ENCODE measurements at regions not wholly inside any gene's neighbourhood (a gene's known extent, or its start where the extent isn't known, plus 50 kb on each side); places are given as distances from the start of the nearest gene placed in this dataset.

- H3K9me3 Mint-ChIP-seq (ENCODE audit: unreplicated experiment), result no peaks in the 10 kb centered on the region
- H3K27ac Mint-ChIP-seq (ENCODE audit: unreplicated experiment), result peak overlapping the region; percentile 81
- peaks cover 15% of the 10 kb centered on the region for H3K27me3 Mint-ChIP-seq (ENCODE audit: unreplicated experiment)
- H3K4me1 Mint-ChIP-seq (ENCODE audit: unreplicated experiment), result peaks cover 23% of the 10 kb centered on the region
- no peak overlapping the region for H3K4me3 Mint-ChIP-seq (ENCODE audit: unreplicated experiment)
- TF ChIP-seq CTCF (IDR thresholded peaks at IDR 0.05), result no peak
- DNase-seq (ENCODE audit: extremely low spot score, unreplicated experiment), result no peak
- no peaks in the 10 kb centered on the region for H3K36me3 Mint-ChIP-seq (ENCODE audit: unreplicated experiment)
Observed at GRCh38 chr1:172746091-172746949, 87.4 kb downstream of the FASLG start.

DNA sequence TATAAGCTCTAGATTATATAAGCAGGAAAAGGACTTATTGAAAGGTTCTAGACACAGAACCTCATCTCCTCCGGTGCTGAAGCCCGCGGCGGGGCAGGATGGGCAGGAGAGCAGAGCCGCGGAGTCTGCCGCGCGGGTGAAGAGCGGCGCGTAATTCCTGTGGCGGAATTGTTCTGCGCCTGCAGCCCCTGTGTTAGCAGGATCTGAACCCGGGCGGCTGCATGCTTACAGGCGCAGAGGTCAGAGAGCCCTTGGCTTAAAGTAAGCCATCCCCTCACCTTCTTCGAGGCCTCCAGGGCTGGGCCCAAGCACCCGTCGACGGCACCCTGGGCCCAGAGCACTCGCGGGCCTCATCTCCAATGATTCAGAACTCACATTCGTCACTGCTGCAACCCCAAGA, 89.3 kb downstream of the FASLG start:
- no peak for TF ChIP-seq CTCF (IDR thresholded peaks at IDR 0.05)
- Mint-ChIP-seq H3K27ac (ENCODE audit: unreplicated experiment) (no peak overlapping the region), H3K4me1 (ENCODE audit: unreplicated experiment) (peaks cover 23% of the 10 kb centered on the region), H3K27me3 (ENCODE audit: unreplicated experiment) (peaks cover 5% of the 10 kb centered on the region), H3K4me3 (ENCODE audit: unreplicated experiment) (no peak overlapping the region), H3K9me3 (ENCODE audit: unreplicated experiment) (no peaks in the 10 kb centered on the region), H3K36me3 (ENCODE audit: unreplicated experiment) (no peaks in the 10 kb centered on the region)
- no peak for DNase-seq (ENCODE audit: extremely low spot score, unreplicated experiment)

GRCh38 chr1:172751683-172752082, 92.8 kb downstream of the FASLG start:
- TF ChIP-seq CTCF (IDR thresholded peaks at IDR 0.05), result no peak
- peaks cover 6% of the 10 kb centered on the region for H3K4me1 Mint-ChIP-seq (ENCODE audit: unreplicated experiment)

DNA sequence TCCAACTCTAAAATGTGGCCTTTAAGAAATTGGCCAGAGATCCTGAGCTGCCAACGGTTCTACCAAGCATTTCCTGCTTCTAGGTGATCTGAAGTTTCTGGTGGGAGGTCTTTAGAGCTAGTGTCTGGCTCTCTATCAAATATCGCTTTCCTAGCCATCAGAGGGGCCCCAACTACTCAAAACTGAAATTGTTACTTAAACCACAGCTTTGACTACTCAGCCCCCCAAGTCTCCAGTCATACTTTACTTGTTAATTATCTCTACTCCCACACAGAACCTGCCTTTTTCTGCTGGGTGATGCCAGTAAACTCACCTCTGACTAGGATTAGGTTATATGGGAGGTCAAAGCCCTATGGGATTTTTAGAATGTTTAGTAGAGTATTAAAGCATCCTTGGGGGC, 95.1 kb downstream of the FASLG start:
- Mint-ChIP-seq H3K27ac (ENCODE audit: unreplicated experiment) (no peak overlapping the region), H3K27me3 (ENCODE audit: unreplicated experiment) (peaks cover 18% of the 10 kb centered on the region), H3K9me3 (ENCODE audit: unreplicated experiment) (peaks cover 4% of the 10 kb centered on the region), H3K36me3 (ENCODE audit: unreplicated experiment) (no peaks in the 10 kb centered on the region), H3K4me1 (ENCODE audit: unreplicated experiment) (no peaks in the 10 kb centered on the region), H3K4me3 (ENCODE audit: unreplicated experiment) (no peak overlapping the region)
- no peak for DNase-seq (ENCODE audit: extremely low spot score, unreplicated experiment)
- TF ChIP-seq CTCF (IDR thresholded peaks at IDR 0.05), result no peak

More at GRCh38 chr1:172751683-172752082, 92.8 kb downstream of the FASLG start:
- no peaks in the 10 kb centered on the region for H3K36me3 Mint-ChIP-seq (ENCODE audit: unreplicated experiment)
- no peak overlapping the region for H3K27ac Mint-ChIP-seq (ENCODE audit: unreplicated experiment)
- peaks cover 10% of the 10 kb centered on the region for H3K27me3 Mint-ChIP-seq (ENCODE audit: unreplicated experiment)
- DNase-seq (ENCODE audit: extremely low spot score, unreplicated experiment), result no peak
- H3K4me3 Mint-ChIP-seq (ENCODE audit: unreplicated experiment), result no peak overlapping the region
- no peaks in the 10 kb centered on the region for H3K9me3 Mint-ChIP-seq (ENCODE audit: unreplicated experiment)

DNA sequence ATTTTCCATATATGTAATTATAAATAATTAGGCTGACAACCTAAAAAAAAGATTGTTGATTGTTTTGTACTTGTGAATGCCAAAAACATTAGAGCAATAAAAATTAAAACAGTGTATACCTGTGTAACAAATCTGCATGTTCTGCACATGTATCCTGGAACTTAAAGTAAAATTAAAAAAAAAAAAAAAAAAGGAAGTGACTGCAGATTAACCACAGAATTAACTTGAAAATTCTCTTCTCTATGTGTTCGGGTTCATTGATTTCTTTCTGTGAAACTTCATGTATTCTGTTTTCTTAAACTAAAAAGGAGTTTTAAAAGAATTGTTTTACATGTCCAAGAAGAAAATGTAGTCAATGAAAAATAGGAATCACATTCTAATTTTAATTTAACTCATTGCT, 95.7 kb downstream of the FASLG start:
- Mint-ChIP-seq H3K4me3 (ENCODE audit: unreplicated experiment) (no peak overlapping the region), H3K27ac (ENCODE audit: unreplicated experiment) (no peak overlapping the region), H3K9me3 (ENCODE audit: unreplicated experiment) (peaks cover 4% of the 10 kb centered on the region), H3K4me1 (ENCODE audit: unreplicated experiment) (no peaks in the 10 kb centered on the region), H3K36me3 (ENCODE audit: unreplicated experiment) (no peaks in the 10 kb centered on the region), H3K27me3 (ENCODE audit: unreplicated experiment) (peaks cover 19% of the 10 kb centered on the region)
- DNase-seq (ENCODE audit: extremely low spot score, unreplicated experiment), result no peak
- TF ChIP-seq CTCF (IDR thresholded peaks at IDR 0.05), result no peak
